Islet precursor cell (in vitro differentiated cells): ENCODE measurements at regions not wholly inside any gene's neighbourhood (a gene's known extent, or its start where the extent isn't known, plus 50 kb on each side); places are given as distances from the start of the nearest gene placed in this dataset.

Source experiments
- DNase-seq: peaks from one replicate; pipeline ENCODE4 v3.0.0-alpha.2; 2018

DNA sequence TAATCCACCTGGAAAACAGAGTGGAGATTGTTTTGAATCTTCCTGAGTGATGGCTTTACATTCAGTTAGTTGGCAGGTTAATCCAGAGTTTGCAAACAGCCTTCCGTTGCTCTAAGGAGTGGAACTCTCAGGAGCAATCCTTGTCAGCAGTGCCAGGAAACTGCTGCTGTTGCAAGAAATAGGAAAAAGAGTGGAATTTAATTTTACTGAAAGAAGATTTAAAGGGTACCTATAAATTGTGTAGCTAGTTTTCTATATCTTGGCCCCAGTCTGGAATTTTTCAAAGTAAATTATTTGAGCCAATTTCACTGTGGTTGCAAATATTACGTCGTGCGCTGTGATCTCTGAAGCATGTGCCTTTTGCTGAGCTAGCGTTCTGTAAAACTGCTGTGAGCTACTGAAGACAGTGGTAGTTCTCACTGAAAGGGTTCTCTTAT is 55.5 kb upstream of the SLC5A12 start:
- DNase-seq = no peak

DNA sequence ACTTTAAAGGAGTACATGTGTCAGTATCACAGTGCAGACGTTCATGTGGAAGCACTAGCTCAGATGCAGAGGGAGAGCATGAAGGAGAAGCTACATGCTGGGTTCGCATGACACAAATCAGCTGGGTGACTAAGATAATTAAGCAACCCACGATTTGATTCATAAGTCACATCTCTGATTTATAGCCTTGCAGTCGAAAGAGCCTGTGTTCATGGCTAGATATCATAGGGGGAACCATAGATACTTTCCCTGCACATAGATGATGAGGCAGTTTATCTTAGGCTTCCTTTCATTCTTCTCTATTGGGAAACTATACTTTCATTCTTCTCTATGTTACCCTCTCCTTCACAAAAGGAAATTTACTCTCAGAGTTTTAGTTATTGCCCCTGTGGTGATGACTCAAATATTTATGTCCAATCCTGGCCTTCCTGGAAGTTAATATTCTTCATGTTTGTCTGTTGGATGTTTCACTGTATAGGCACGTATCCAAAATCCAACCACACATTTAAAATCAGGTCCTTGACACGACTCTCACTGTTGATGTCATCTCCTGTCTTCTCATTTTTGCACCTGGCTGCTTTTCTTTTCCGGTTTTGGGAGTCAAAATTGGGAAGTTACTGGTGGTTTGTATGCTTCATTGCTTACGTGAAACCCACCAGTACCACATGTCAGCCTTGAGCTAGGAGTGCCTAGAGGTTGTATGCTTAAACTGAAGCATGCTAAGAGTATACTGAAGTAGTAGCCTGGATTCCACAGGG is 56.3 kb upstream of the SLC5A12 start:
- no peak for DNase-seq

DNA sequence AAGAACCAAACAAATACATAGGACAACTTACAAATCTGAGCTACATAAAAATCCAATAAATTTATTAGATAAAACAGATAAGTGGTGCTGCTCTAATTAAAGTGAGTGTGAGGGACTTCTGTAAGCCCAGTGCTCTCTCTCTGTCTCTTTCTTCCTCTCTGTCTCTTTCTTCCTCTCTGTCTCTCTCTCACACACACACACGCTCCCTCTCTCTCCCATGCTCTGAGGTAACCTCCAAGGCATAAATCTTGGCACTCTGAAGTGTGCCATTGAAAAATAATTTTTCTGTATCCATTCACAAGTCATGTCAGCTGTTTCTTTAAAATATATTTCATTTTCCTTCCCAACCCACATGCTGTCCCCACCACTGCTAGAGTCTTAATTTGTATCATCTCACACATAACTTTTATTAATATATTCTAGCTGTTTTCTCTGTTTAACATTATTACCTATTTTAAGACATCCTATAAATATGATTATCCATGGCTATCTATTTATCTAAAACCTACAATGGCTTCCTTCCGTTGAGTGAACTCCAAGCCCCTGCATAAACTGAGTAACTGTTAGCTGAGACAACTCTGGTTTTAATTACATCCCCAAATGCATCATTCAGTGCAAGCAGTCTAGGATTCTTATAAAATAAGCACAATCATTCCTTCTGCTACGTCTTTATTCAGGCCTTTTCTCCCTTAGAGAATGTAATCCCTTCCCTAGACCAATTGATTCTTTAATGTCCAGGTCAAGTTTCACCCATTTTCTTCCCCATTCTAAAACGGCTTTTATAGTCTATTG is 57.4 kb upstream of the SLC5A12 start:
- DNase-seq = no peak

DNA sequence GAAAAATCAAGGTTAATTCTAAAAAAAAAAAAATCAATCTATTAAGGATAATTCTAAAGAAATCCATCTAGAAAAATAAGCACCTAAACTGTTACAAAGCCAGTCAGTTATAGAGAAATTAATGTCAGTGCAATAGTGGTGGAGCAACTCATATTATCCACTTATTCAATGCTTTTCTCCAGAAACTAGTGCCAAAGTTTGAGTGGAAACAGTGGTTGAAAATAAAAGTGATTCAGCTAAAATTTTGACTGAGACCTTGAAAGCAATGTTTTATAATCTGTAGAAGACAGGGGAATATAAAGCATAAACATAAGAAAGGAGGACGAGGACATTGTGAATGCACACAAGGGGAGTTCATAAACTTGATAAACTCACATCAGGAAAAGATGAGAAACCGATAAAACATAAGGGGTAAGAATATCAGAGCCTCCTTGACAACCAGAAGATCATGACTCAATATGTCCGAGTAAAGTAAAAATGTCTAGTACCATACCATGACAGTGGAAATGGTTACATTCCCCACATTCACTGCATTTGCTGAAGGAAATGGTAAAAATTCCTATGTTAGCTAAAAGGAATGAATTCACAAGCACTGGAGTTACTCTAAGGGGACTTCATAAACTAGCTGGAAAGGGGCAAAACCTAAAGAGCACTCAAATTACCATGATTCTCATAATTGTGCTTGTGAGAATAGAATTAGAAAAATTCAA is 58.7 kb upstream of the SLC5A12 start:
- no peak for DNase-seq

DNA sequence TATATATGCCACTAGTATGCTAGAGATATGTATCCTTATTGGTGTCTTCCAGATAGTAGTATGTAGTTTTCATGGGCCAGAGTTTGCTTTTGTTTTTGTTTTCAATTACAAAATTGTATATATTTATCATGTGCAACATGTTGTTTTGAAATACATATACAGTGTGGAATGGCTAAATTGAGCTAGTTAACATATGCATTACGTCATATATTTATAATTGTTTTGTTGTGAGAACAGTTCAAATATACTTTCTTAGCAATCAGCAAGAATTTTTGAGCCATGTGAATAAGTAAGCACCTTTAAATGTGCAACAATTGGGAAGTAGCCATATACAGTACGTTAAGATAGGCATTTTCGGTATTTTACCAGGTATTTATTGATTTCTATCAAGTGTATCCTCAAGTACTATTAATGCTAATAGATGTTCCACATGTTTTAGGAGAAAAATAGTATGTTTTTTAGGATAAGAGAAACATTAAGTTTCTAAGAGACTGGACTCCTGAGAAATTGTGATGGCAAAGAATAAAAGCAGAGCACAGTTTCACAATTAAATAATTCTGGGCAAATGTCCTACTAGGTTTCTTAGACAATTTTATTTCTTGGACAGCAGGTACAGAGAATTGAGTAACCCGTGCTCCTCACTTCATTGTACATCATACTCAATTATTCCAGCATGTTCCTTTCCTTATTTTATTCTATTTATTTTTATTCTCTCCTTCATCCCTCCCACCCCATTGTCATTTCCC is 60.5 kb upstream of the SLC5A12 start:
- DNase-seq = no peak

DNA sequence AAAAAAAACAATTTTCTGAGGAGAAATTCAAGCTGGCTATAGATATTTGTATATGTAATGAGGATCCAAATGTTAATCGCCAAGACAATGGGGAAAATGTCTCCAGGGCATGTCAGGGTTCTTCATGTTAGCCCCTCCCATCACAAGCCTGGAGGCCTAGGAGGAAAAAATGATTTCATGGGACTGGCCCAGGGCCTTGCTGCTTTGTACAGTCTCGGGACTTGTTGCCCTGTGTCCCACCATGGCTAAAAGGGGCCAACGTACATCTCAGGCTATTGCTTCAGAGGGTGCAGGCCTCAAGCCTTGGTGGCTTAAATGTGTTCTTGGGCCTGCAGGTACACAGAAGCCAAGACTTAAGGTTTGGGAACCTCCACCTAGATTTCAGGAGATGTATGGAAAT is 62.1 kb upstream of the SLC5A12 start:
- no peak for DNase-seq

DNA sequence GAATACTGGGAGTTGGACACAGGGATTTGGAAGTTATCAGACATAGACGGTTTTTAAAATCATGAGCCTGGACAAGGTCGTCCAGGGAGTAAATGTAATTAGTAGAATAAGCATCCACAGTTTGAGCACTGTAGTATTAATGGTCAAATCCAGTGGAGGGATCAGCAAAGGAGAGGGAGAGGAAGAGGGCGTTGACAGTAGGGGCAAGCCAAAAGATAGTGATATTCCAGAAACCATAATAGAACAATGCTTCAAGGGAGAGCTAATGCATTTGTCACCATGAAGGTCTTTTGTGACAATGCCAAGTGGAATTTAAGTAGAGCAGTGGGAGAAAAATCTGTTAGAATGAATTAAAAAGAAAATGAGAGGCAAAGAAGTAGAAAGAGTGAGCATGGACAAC is 68.9 kb upstream of the SLC5A12 start:
- no peak for DNase-seq

DNA sequence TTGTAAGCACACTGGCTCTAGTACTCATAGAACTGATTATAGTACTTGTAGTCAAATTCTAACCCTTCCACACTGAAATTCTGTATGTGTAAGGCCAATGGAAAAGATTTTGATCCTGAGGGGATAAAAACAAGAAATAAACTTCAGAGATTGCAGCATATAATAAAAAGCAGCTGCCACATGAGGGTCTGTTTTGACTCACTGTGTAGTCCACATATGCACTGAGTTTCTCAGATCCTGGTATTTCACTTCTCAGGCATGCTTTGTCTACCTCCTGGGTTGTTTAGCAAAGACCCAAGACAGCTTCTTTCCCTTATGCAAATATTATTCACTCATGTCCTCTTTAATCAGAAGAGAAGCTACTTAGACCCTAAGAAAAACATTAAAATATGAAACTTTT is 71.1 kb upstream of the SLC5A12 start:
- DNase-seq = no peak

DNA sequence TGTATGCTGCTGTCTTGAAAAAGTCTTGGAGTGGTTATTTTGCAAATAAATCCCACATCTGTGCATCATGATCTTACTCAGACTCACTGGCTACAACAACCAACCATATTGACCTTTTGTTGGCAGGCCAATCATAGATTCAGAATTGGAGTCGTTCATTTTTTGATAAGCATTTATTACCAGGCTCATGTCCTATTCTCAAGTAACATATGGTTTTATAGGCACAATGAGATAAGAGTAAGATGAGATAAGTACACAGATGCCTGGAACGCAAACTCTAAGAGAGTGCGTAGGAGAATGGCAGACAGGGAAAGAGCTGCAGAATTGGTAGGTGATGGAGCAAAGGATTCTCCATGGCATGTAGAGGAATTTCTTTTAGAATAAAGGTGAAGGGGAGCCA is 71.6 kb upstream of the SLC5A12 start:
- no peak for DNase-seq

DNA sequence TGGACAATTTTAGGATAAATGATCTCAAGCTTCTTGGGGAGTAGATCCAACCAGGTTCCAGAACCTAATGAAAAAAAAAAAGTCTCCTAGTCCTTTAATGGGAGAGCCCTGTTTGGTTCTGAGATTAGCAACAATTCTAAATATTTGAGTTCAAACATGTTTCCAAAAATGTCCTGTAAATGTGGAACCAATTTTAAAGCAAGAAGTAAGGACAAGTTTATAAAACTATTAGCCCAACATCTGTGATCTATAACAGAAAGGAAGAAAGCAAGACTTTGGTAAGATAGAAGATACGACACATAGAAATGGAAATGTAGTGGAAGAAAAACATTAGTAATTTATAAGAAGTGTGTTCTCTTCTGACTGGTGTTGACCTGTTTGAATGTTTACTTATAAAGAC is 79.7 kb upstream of the SLC5A12 start:
- no peak for DNase-seq

DNA sequence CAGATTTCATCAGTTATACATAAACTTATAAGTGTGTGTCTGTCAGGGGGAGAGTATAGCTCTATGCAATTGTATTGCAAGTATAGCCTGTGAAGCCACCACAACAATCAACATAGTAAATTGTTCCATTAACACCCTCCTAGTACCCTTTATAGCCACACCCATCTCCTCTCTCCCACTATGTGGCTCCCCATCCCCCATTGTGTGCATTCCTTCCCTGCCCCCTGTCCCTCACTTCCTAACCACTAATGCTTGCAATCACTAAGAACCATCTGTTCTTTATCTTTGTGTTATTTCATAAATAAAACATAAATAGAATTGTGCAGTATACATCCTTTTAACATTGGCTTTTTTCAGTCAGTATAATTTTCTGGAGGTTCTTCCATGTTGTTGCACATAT is 83.1 kb upstream of the SLC5A12 start:
- DNase-seq = no peak

DNA sequence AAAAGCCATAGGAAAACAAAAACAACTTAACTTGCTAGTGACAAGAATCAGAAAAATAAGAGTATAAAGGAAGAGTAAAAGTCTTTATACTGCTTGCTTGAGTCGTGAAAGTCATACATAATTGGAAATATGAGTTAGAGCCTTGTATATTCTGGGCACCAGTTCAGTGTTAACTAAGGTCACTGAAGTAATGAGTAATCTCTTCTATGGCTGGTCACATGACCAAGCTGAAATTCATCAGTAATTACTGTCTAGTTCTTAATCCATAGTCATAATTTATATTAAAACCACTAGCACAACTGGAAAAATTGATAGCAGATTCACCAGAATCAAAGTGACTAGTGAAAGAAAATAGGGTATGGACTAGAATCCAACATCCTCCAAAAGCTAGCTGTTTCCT is 84.4 kb upstream of the SLC5A12 start:
- no peak for DNase-seq

DNA sequence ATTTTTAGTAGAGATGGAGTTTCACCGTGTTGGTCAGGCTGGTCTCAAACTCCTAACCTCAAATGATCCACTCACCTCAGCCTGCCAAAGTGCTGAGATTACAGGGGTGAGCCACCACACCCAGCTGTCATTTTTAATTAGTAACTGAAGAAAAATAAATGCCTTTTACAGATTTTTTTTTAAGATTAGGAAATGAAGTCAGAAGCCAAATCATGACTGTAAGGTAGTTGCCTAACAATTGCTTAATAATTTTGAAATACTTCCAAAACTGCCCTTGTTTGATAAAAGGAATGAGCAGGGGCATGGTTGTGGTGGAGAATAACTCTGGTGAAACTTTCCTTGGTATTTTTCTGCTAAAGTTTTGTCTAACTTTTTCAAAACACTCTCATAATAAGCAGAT is 98.9 kb upstream of the SLC5A12 start:
- DNase-seq = no peak

DNA sequence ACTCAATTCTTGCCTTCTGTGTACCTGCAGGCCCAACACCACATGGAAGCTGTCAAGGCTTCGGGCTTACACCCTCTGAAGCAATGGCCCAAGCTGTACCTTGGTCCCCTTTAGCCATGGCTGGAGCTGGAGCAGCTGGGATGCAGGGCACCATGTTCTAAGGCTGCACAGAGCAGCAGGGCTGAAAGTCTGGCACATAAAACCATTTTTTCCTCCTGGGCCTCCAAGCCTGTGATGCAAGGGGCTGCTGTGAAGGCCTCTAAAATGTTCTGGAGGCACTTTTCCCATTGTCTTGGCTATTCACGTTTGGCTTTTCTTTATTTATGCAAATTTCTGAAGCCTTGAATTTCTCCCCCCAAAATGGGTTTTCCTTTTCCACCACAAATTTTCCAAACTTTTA is 102.1 kb upstream of the SLC5A12 start:
- no peak for DNase-seq

DNA sequence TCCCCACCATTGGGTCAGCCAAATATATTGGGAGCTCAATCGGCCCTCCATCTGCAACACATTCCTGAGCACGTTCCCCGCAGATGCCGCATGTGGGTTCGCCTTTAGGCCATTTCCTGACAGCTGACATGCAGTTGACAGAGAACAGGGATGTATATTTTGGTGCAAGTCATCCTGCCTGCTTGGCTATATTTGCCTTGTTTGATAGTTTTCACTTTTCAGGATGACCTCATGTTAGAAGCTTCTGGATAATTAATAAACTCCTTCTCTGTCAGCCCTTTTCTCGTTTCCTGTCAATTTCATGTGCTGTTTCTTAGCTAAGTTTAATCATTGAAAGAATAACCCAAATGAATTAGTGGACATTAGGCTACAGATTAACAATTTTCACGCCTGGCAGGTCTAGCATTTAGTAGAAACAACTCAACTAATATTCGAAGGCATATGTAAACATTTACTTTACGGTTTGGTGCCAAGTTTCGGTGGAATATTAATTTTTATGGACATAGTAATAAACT is 105.8 kb upstream of the SLC5A12 start:
- peak; percentile 92 for DNase-seq

DNA sequence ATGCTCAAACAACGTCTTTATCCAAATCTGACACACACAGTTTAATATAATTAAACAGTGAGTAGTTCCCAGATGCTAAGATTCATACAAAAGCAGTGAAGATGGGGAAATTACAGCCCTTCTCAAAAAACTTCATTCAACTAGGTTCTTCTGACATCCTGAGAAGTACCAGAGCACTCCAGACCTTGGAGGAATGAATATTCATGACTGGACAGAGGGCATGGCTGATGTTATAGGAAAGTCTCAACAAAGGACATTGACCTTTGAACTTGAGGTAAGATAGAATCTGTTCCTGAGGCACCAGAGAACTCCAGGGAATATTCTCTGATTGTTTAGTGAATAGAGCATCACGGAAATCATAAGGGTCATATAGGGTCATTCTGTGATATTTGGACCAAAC is 106.4 kb upstream of the SLC5A12 start:
- DNase-seq = no peak

DNA sequence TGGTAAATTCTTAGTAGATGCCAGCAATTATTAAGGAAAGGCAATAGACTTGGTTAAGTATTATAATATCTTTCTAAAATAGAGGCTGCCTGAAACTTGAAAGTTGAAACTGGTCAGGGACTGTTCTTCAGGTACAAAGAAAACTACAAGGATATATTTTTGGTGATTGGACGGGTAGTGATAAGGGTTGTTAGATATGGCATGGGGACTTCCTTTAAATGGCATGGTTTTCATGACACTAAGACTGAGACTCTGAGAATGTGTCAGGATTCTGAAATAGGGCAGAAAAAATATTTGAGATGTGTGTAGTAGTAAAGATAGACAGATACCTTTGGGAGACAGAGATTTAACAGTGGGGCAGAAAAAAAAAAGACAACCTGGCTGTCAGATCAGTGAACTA is 108.4 kb upstream of the SLC5A12 start:
- DNase-seq = no peak

DNA sequence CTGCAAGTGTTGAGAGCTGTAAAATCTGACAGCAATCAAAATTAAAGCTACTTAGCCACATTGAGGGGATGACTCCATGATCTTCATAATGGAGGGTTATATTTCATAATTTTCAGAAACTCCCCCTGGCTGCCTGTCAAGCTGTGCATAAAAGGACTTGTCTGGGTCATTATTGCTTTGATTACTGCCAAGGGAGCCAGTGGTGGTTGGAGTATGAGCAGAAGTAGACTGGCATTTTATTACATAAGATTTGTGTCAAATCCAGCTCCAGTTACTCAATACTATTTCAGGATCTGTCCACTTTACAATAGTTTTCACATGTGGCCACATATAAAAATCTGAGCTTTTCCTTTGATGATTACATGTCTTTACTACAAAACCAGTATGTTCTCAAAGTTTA is 108.9 kb upstream of the SLC5A12 start:
- DNase-seq = no peak

DNA sequence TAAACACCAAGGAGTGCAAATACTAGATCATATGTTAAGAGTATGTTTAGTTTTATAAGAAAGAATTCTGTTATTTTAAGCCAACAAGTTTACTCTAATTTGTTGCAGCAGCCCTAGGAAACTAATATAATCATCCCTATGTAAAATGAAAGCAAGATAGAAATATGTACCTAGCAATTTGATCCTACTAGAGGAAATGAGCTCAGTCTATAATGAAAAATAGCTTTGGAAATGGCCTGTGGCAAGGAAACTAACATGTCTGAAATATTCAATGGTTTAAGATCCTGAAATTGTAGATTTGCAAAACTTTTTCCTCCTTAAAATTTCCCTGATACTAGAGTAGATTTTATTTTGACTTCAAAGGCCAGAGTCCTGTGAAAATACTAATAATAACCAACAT is 112.7 kb upstream of the SLC5A12 start:
- DNase-seq = no peak

DNA sequence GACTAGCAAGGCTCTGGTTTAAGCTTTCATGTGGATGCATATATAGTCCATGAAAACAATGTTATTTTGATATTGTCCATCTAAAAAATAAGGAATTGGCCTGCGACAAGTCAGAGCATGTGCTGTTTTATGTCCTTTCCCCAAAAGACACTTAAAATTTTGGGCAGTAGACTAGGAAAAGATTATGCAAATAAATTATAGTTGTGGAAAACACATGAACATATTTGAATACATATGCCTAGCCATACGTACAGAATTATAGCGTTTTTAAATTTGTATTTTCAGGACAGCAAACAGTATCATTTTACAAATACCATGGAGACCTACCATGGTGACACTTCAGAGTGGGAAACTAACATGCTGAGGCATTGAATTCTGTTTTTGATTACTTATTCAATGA is 113.8 kb upstream of the SLC5A12 start:
- DNase-seq = no peak

DNA sequence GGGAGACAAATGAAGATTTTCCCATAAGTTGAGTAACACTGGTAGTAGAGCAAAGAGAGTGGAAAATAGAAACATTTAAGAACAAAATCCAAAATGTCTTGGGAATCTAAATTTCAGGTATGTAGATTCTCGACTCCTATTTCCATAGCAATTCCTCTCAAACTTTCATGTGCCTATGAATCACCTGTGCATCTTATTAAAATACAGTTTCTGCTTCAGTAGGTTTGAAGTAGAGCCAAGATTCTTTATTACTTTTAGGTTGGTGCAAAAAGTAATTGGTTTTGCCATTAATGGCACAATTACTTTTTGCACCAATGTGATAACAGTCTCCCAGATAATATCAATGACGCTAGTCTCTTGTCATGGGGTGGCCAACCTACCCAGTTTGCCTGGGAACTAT is 115.3 kb upstream of the SLC5A12 start:
- no peak for DNase-seq

DNA sequence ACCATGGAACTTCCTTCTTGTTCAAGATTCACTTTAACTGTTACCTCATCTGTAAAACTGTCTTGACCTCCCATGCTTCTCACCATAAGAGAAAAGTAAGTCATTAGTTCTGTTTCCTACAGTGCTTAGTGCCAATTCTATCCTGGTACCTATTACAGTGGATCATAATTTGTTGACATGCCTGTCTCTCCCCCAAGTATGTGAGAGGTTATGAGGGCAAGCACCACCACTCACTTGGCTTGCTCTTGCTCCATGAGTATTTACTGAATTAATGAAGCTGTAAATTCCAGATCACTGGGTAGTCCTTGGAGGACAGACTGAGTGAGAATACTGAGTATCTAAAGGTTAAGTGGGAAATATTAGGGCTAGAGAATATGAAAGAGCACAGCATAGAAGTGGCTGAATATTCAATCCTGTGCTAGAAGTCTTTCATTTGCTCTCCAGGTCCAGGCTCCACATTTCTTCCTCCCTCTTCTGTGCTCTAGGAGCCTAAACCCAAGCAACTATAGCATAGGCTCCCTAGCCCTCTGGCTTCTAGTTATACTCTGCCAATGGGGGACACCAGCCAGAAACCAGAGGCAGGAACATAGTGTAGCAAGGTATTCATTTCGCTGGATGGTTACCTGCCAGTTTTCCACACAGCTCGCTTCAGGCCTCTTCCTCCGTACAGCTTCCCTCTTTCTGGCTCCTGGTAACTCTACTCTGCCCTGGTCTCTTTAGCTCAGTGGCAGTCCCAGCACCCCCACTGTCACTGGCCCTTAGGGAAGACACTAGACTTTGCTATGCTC is 118.2 kb upstream of the SLC5A12 start:
- no peak for DNase-seq
